Endothelial cell of umbilical vein (primary cell): ENCODE measurements at regions not wholly inside any gene's neighbourhood (a gene's known extent, or its start where the extent isn't known, plus 50 kb on each side); places are given as distances from the start of the nearest gene placed in this dataset.

Experiments
- BruUV-seq: library from RNA; stranded (reverse); fragments of 400-500 nt; replicated peaks from 2 replicates; lab custom pipeline; 2021; lab: Mats Ljungman, UMichigan
- CTCF ChIA-PET: fragments of 300-600, 350-600 bp; sonication (Branson Sonifier 250); formaldehyde crosslinking; loops from one replicate; lab custom pipeline; 2021; ENCODE audit warnings: antibody characterized with exemption, inconsistent platforms; lab: Charles Lee
- POLR2A ChIA-PET: fragments of 300-600, 350-600 bp; sonication (Branson Sonifier 250); formaldehyde crosslinking; loops from one replicate; lab custom pipeline; 2021; ENCODE audit warnings: antibody characterized with exemption, inconsistent platforms; lab: Charles Lee
- DNase-seq: peaks from one replicate; pipeline ENCODE4 v3.0.0-alpha.2; 2011; ENCODE audit warnings: low read depth, low spot score
- FAIRE-seq: peaks from 2 replicates; lab custom pipeline; 2011; peaks lifted over from hg19 to GRCh38; lab: Jason Lieb, UNC
- H2AFZ ChIP-seq: 2 replicates; pipeline ENCODE4 v1.6.0; 2012; ENCODE audit warnings: low read depth, low read length, control low read depth, inconsistent platforms
- H3K27ac ChIP-seq: 2 replicates; pipeline ENCODE4 v1.5.1; 2011; ENCODE audit warnings: low read depth, mild to moderate bottlenecking, control low read depth, low read length, moderate library complexity; ENCODE audit not compliant: insufficient read depth
- H3K27me3 ChIP-seq, 2 experiments: 2 replicates each; pipeline versions ENCODE4 v1.6.0 to v1.6.1; 2011; ENCODE audit warnings: low read length in 2 of 2, mixed read lengths in 1 of 2; ENCODE audit not compliant: control insufficient read depth in 2 of 2, insufficient read depth in 2 of 2
- H3K36me3 ChIP-seq, 2 experiments: 2 replicates in 1 of 2; 3 replicates in 1 of 2; pipeline ENCODE4 v1.5.1; 2011; ENCODE audit warnings: low read length in 2 of 2, mild to moderate bottlenecking in 1 of 2, moderate library complexity in 1 of 2; ENCODE audit not compliant: control insufficient read depth in 2 of 2, insufficient read depth in 2 of 2; ENCODE audit errors: extremely low read depth in 1 of 2
- H3K4me1 ChIP-seq: 3 replicates; pipeline ENCODE4 v1.5.1; 2011; ENCODE audit warnings: mild to moderate bottlenecking, low read length; ENCODE audit not compliant: control insufficient read depth, insufficient read depth; ENCODE audit errors: extremely low read depth
- H3K4me2 ChIP-seq: 2 replicates; pipeline ENCODE4 v1.6.1; 2011; ENCODE audit warnings: low read length, control low read depth, mixed read lengths; ENCODE audit not compliant: insufficient read depth
- H3K4me3 ChIP-seq, 3 experiments: fragments of 200-600 bp in 1 of 3; sonication (generic), shearing (Covaris generic) in 1 of 3; replicated peaks in 1 of 3; 2 replicates each; pipeline ENCODE4 v1.5.1; 2011 to 2016; ENCODE audit warnings: control low read depth in 3 of 3, low read length in 3 of 3, mild to moderate bottlenecking in 2 of 3, inconsistent platforms in 1 of 3, low read depth in 1 of 3, moderate library complexity in 1 of 3; ENCODE audit not compliant: insufficient read depth in 1 of 3
- H3K79me2 ChIP-seq: 2 replicates; pipeline ENCODE4 v1.6.0; 2012; ENCODE audit warnings: low read length, inconsistent platforms; ENCODE audit not compliant: control insufficient read depth, insufficient read depth
- H3K9ac ChIP-seq: replicated peaks from 2 replicates; pipeline ENCODE3; 2011; ENCODE audit warnings: low read length, control low read depth; ENCODE audit not compliant: insufficient read depth; ENCODE audit errors: extremely low read depth
- H3K9me1 ChIP-seq: replicated peaks from 3 replicates; pipeline ENCODE4 v1.6.0; 2011; ENCODE audit warnings: mild to moderate bottlenecking, low read length; ENCODE audit not compliant: control insufficient read depth, insufficient read depth; ENCODE audit errors: extremely low read depth
- H3K9me3 ChIP-seq: replicated peaks from 2 replicates; pipeline ENCODE4 v1.5.1; 2012; ENCODE audit warnings: low read length, inconsistent platforms; ENCODE audit not compliant: control insufficient read depth, insufficient read depth
- H4K20me1 ChIP-seq: replicated peaks from 2 replicates; pipeline ENCODE3; 2011; ENCODE audit warnings: mild to moderate bottlenecking, low read length; ENCODE audit not compliant: control insufficient read depth, insufficient read depth; ENCODE audit errors: extremely low read depth
- CTCF ChIP-seq, 2 donors: IDR thresholded peaks; 1 replicate in 1 of 2; 2 replicates in 1 of 2; pipeline ENCODE4 v1.5.1; 2011; ENCODE audit warnings: low read length in 2 of 2, mild to moderate bottlenecking in 2 of 2, moderate library complexity in 2 of 2, control low read depth in 1 of 2, inconsistent platforms in 1 of 2, low read depth in 1 of 2; ENCODE audit not compliant: insufficient read depth in 1 of 2; ENCODE audit errors: extremely low read depth in 1 of 2
- EZH2 ChIP-seq: IDR thresholded peaks from 2 replicates; pipeline ENCODE4 v1.6.1; 2012; ENCODE audit warnings: borderline replicate concordance, low read depth, mild to moderate bottlenecking, moderate library complexity, low read length, inconsistent platforms; ENCODE audit not compliant: severe bottlenecking
- FOS ChIP-seq: IDR thresholded peaks from 2 replicates; pipeline ENCODE4 v1.6.1; 2011; ENCODE audit warnings: mild to moderate bottlenecking, low read length, moderate library complexity, borderline replicate concordance; ENCODE audit not compliant: insufficient read depth
- GATA2 ChIP-seq: IDR thresholded peaks from 2 replicates; pipeline ENCODE4 v1.7.0; 2011; ENCODE audit warnings: low read depth, mild to moderate bottlenecking, moderate library complexity, mixed read lengths, low read length; ENCODE audit not compliant: insufficient read length, insufficient read depth
- JUN ChIP-seq: IDR thresholded peaks from 2 replicates; pipeline ENCODE4 v1.6.1; 2011; ENCODE audit warnings: borderline replicate concordance, low read depth; ENCODE audit not compliant: insufficient read length, insufficient read depth
- MYC ChIP-seq: IDR thresholded peaks from one replicate; pipeline ENCODE4 v1.6.1; 2011; ENCODE audit warnings: mild to moderate bottlenecking, low read depth, low read length
- POLR2A ChIP-seq: IDR thresholded peaks from 2 replicates; pipeline ENCODE4 v1.6.1; 2012; ENCODE audit warnings: low read depth, mild to moderate bottlenecking, control low read depth, low read length
- POLR2AphosphoS5 ChIP-seq: IDR thresholded peaks from 2 replicates; pipeline ENCODE4 v1.6.1; 2012; ENCODE audit warnings: low read depth, mild to moderate bottlenecking, control low read depth, low read length, moderate library complexity; ENCODE audit not compliant: insufficient read depth
- dilution Hi-C: fragments of 300-500 bp; cut with MboI; formaldehyde crosslinking; loops from one replicate; pipeline ENCODE4 v1.15.0; 2019; ENCODE audit warnings: low sequenced_read_pairs; ENCODE audit not compliant: extremely low pct_ligation_motif_present
- intact Hi-C: fragments of 100-400 bp; cut with micrococcal nuclease; formaldehyde crosslinking; loops from one replicate; pipeline ENCODE4 v1.10.0; 2022

GRCh38 chr2:144079803-144080202 lies 440.1 kb downstream of the ZEB2 start:
- intact Hi-C loops (no loop called here), dilution Hi-C loops (no loop called here)
- no peak overlapping the region for H3K4me2 ChIP-seq
- CTCF ChIA-PET: no interaction called here
- no peak overlapping the region for H3K9ac ChIP-seq
- H3K27ac ChIP-seq: no peak overlapping the region
- BruUV-seq: no TSS peak
- no peaks in the 10 kb centered on the region for H3K36me3 ChIP-seq
- no peak for DNase-seq
- H4K20me1 ChIP-seq: no peaks in the 10 kb centered on the region
- H3K4me3 ChIP-seq: no peak overlapping the region
- TF ChIP-seq GATA2: no peak
- TF ChIP-seq JUN: no peak
- POLR2A ChIA-PET: no interaction called here
- no peak for FAIRE-seq
- H3K9me1 ChIP-seq: no peaks in the 10 kb centered on the region
- H3K79me2 ChIP-seq: no peaks in the 10 kb centered on the region
- no peak overlapping the region for H2AFZ ChIP-seq
- H3K27me3 ChIP-seq: no peaks in the 10 kb centered on the region
- H3K9me3 ChIP-seq: no peaks in the 10 kb centered on the region
- H3K4me1 ChIP-seq: no peaks in the 10 kb centered on the region

- no peaks in the 10 kb centered on the region for H3K9me3 ChIP-seq
- DNase-seq (no peak), FAIRE-seq (no peak)
- no peaks in the 10 kb centered on the region for H3K9me1 ChIP-seq
- BruUV-seq: no TSS peak
- H3K4me1 ChIP-seq: no peaks in the 10 kb centered on the region
- H3K27ac ChIP-seq: no peak overlapping the region
- intact Hi-C loops (no loop called here), dilution Hi-C loops (no loop called here)
- H3K4me3 ChIP-seq: no peak overlapping the region
- ChIA-PET POLR2A (no interaction called here), CTCF (no interaction called here)
- no peaks in the 10 kb centered on the region for H3K27me3 ChIP-seq
- no peaks in the 10 kb centered on the region for H4K20me1 ChIP-seq
- H2AFZ ChIP-seq: no peak overlapping the region
- no peak overlapping the region for H3K9ac ChIP-seq
- no peaks in the 10 kb centered on the region for H3K79me2 ChIP-seq
- H3K4me2 ChIP-seq: no peak overlapping the region
- H3K36me3 ChIP-seq: no peaks in the 10 kb centered on the region
- TF ChIP-seq MYC: no peak
- no peak for TF ChIP-seq POLR2A
- TF ChIP-seq FOS: no peak
- TF ChIP-seq CTCF (IDR thresholded peaks at IDR 0.05; ENCODE audit: extremely low read depth in 1 of 2, insufficient read depth in 1 of 2, low read depth in 1 of 2, low read length in 2 of 2): no peak
- TF ChIP-seq POLR2AphosphoS5: no peak
- TF ChIP-seq GATA2: no peak
- TF ChIP-seq EZH2: no peak
These were observed 440.9 kb downstream of the ZEB2 start for GRCh38 chr2:144078802-144079724.
